ENCODE measurements at regions not wholly inside any gene's neighbourhood (a gene's known extent, or its start where the extent isn't known, plus 50 kb on each side); places are given as distances from the start of the nearest gene placed in this dataset.

DNA sequence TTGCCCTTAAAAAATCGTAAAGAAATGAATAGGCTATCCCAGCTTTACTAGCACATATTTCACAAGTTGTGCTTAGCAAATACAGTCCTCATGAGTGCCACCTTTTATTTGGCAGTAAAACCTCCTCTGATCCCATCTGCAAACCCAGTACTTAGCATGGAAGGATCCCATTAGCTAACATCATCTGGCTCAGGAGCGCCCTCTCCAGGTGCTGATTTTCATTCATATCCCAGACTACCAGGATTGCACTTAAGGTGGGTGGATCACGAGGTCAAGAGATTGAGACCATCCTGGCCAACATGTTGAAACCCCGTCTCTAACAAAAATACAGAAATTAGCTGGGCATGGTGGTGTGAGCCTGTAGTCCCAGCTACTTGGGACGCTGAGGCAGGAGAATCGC, 76.1 kb upstream of the PAX6 start:
- ChIA-PET POLR2A (interaction anchor here (0.6 kb wide), 1 partner anchor 491 kb away, joined by 3 read pairs; no protein-coding TSS in a partner anchor), CTCF (ENCODE audit: low intra/inter-chr PET ratio) (interaction anchor here (0.9 kb wide), 1 partner anchor 647 kb away, joined by 3 read pairs; no protein-coding TSS in a partner anchor)
- peak; percentile 82 for FAIRE-seq
- intact Hi-C loops (cut with micrococcal nuclease): loop anchor here (5.0 to 10.0 kb wide), 2 partner anchors 490 to 782 kb away; no protein-coding TSS in a partner anchor
- Histone ChIP-seq H3K27ac (ENCODE audit: extremely low read depth, low read depth, low read length) (no peak overlapping the region), H3K79me2 (ENCODE audit: control insufficient read depth, insufficient read depth, low read length) (no peaks in the 10 kb centered on the region), H4K20me1 (replicated peaks; ENCODE audit: control insufficient read depth, insufficient read depth, low read length) (no peaks in the 10 kb centered on the region), H3K4me1 (replicated peaks in 1 of 2; ENCODE audit: control insufficient read depth in 2 of 2, insufficient read depth in 2 of 2, low read length in 2 of 2) (no peaks in the 10 kb centered on the region), H2AFZ (ENCODE audit: low read depth, low read length) (no peak overlapping the region), H3K27me3 (ENCODE audit: control insufficient read depth in 2 of 2, insufficient read depth in 2 of 2, low read length in 2 of 2) (peaks cover 3 to 8% of the 10 kb centered on the region in 2 experiments; a peak in 4 of 5 replicates), H3K36me3 (ENCODE audit: control insufficient read depth, insufficient read depth, low read length) (no peaks in the 10 kb centered on the region), H3K9me3 (replicated peaks; ENCODE audit: control insufficient read depth, insufficient read depth, low read depth, low read length) (no peaks in the 10 kb centered on the region), H3K4me3 (no peak overlapping the region), H3K9ac (ENCODE audit: insufficient read depth in 1 of 2, low read depth in 2 of 2, low read length in 2 of 2) (no peak overlapping the region), H3K9me1 (ENCODE audit: control insufficient read depth, insufficient read depth, low read length) (no peaks in the 10 kb centered on the region), H3K4me2 (ENCODE audit: insufficient read depth, low read length) (no peak overlapping the region)
- peak; percentile 47 to 54 (median 51) for DNase-seq (ENCODE audit: extremely low read depth in 1 of 4, low spot score in 3 of 4)
- in situ Hi-C loops (cut with MboI): loop anchor here (25.0 kb wide), 1 partner anchor 775 kb away; no protein-coding TSS in a partner anchor
- no TSS peak for BruUV-seq (replicated peaks)
- 2% methylated on average over 6 of the region's 6 CpGs for WGBS (ENCODE audit: insufficient coverage, low coverage, missing lambda C conversion rate)
- peak; percentile 87 for ATAC-seq
- TF ChIP-seq ZNF436 (CRISPR knock-in tag; IDR thresholded peaks at IDR 0.05): no peak
- no peak for TF ChIP-seq PHB (CRISPR knock-in tag; IDR thresholded peaks at IDR 0.05)
- TF ChIP-seq, protein P1, sequence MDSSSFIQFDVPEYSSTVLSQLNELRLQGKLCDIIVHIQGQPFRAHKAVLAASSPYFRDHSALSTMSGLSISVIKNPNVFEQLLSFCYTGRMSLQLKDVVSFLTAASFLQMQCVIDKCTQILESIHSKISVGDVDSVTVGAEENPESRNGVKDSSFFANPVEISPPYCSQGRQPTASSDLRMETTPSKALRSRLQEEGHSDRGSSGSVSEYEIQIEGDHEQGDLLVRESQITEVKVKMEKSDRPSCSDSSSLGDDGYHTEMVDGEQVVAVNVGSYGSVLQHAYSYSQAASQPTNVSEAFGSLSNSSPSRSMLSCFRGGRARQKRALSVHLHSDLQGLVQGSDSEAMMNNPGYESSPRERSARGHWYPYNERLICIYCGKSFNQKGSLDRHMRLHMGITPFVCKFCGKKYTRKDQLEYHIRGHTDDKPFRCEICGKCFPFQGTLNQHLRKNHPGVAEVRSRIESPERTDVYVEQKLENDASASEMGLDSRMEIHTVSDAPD (CRISPR knock-in tag; IDR thresholded peaks at IDR 0.05): no peak
- TF ChIP-seq, protein P2, sequence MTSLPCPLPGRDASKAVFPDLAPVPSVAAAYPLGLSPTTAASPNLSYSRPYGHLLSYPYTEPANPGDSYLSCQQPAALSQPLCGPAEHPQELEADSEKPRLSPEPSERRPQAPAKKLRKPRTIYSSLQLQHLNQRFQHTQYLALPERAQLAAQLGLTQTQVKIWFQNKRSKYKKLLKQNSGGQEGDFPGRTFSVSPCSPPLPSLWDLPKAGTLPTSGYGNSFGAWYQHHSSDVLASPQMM (CRISPR knock-in tag; IDR thresholded peaks at IDR 0.05): no peak
- TF ChIP-seq CXXC5 (CRISPR knock-in tag; IDR thresholded peaks at IDR 0.05): no peak
- no peak for TF ChIP-seq ETS2 (tag; IDR thresholded peaks at IDR 0.05; ENCODE audit: borderline replicate concordance, poor library complexity, severe bottlenecking)
- 0 out of 2 replicates have a peak, but pooled peaks have one; percentile 11 for TF ChIP-seq SMC3 (conservative IDR thresholded peaks at IDR 0.05; ENCODE audit: insufficient read depth, low read depth, low read length)
- no peak for TF ChIP-seq RCOR1 (IDR thresholded peaks at IDR 0.05; ENCODE audit: borderline replicate concordance in 1 of 2, low read depth in 2 of 2, low read length in 2 of 2)
- 0 out of 2 replicates have a peak, but pooled peaks have one; percentile 19 for TF ChIP-seq EGR1 (conservative IDR thresholded peaks at IDR 0.05)
- TF ChIP-seq, protein P3, sequence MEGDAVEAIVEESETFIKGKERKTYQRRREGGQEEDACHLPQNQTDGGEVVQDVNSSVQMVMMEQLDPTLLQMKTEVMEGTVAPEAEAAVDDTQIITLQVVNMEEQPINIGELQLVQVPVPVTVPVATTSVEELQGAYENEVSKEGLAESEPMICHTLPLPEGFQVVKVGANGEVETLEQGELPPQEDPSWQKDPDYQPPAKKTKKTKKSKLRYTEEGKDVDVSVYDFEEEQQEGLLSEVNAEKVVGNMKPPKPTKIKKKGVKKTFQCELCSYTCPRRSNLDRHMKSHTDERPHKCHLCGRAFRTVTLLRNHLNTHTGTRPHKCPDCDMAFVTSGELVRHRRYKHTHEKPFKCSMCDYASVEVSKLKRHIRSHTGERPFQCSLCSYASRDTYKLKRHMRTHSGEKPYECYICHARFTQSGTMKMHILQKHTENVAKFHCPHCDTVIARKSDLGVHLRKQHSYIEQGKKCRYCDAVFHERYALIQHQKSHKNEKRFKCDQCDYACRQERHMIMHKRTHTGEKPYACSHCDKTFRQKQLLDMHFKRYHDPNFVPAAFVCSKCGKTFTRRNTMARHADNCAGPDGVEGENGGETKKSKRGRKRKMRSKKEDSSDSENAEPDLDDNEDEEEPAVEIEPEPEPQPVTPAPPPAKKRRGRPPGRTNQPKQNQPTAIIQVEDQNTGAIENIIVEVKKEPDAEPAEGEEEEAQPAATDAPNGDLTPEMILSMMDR (IDR thresholded peaks at IDR 0.05 in 2 of 3, conservative IDR thresholded peaks at IDR 0.05 in 1 of 3; ENCODE audit: insufficient read depth in 2 of 3, low read depth in 1 of 3, low read length in 3 of 3): peak; percentile 49 to 55 (median 50)
- TF ChIP-seq, protein P4, sequence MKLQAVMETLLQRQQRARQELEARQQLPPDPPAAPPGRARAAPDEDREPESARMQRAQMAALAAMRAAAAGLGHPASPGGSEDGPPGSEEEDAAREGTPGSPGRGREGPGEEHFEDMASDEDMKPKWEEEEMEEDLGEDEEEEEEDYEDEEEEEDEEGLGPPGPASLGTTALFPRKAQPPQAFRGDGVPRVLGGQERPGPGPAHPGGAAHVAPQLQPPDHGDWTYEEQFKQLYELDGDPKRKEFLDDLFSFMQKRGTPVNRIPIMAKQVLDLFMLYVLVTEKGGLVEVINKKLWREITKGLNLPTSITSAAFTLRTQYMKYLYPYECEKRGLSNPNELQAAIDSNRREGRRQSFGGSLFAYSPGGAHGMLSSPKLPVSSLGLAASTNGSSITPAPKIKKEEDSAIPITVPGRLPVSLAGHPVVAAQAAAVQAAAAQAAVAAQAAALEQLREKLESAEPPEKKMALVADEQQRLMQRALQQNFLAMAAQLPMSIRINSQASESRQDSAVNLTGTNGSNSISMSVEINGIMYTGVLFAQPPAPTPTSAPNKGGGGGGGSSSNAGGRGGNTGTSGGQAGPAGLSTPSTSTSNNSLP (IDR thresholded peaks at IDR 0.05; ENCODE audit: borderline replicate concordance, low read depth, low read length): no peak
- TF ChIP-seq SAFB2 (IDR thresholded peaks at IDR 0.05; ENCODE audit: borderline replicate concordance, low read depth, low read length, severe bottlenecking): no peak
- TF ChIP-seq, protein P5, sequence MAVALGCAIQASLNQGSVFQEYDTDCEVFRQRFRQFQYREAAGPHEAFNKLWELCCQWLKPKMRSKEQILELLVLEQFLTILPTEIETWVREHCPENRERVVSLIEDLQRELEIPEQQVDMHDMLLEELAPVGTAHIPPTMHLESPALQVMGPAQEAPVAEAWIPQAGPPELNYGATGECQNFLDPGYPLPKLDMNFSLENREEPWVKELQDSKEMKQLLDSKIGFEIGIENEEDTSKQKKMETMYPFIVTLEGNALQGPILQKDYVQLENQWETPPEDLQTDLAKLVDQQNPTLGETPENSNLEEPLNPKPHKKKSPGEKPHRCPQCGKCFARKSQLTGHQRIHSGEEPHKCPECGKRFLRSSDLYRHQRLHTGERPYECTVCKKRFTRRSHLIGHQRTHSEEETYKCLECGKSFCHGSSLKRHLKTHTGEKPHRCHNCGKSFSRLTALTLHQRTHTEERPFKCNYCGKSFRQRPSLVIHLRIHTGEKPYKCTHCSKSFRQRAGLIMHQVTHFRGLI (CRISPR knock-in tag; IDR thresholded peaks at IDR 0.05): no peak
- TF ChIP-seq ZNF561 (CRISPR knock-in tag; conservative IDR thresholded peaks at IDR 0.05): no peak
- no peak for TF ChIP-seq BCL6 (CRISPR knock-in tag; IDR thresholded peaks at IDR 0.05)
